ENCODE measurements at regions not wholly inside any gene's neighbourhood (a gene's known extent, or its start where the extent isn't known, plus 50 kb on each side); places are given as distances from the start of the nearest gene placed in this dataset.

DNA sequence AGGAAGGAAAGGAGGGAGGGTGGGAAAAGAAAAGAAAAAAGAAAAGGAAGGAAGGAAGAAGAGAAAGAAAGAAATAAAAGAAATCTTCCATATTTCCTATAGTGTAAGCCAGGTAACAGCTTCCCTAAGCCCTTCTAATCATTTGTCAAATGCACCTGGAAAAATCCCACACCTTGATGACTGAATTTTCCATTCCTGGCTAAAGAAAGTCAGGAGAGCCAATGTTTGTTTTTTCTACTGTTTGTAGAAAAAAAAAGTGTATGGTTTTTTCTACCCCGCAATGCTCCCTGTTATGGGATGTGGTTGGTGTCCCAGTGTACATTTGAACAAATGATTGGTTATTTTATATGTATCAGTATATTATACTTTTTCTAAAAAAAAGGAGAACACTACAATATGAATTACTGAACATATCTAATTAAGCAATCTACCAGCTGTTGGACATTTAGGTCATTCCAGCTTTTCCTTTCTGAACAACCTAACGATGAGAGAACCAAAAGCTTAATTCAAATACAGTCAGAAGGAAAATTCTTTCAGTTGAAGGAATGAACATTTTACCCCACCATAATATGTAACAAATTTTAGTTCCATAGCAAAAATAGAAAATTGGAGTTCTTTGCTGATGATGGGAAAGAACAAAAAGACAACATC, 355.0 kb downstream of the SETD4 start:
- no peak for DNase-seq
- TF ChIP-seq POLR2A (IDR thresholded peaks at IDR 0.05; ENCODE audit: low read length): no peak
- no peak for TF ChIP-seq GATA1 (IDR thresholded peaks at IDR 0.05; ENCODE audit: low read depth, low read length)

DNA sequence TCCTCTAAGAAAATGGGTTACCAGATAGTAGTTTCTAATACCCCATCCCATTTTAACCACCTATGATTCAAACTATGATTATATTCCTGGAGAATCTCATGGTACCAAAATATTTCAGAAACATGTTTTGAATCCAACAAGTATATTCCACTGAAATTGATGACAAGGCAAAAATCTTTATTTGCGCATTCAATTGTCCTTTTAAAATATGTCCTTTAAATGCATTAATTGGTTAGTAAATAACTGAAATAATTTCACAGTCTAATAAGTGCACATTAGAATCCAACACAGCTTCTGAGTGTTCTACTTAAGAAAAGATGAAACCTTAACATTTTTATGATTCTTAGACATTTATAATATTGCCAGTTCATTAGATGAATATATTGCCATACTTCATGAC, 356.6 kb downstream of the SETD4 start:
- TF ChIP-seq POLR2A (IDR thresholded peaks at IDR 0.05; ENCODE audit: low read length): no peak
- TF ChIP-seq GATA1 (IDR thresholded peaks at IDR 0.05; ENCODE audit: low read depth, low read length): no peak
- DNase-seq: no peak

DNA sequence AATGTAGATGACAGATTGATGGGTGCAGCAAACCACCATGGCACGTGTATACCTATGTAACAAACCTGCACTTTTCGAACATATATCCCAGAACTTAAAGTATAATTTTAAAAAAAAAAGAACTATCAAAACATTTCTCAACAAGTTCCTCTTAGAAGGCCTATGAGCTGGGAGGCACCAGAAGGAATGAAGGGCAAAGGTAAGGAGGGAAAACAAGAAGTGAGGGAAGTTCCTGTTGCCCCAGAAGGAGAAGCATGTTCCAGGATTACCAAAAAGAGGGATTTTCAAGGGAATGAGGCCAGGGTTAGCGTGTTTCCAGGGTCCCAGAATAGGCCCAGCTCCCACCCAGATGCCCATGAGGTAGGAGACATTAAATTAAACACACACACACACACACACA, 361.0 kb downstream of the SETD4 start:
- DNase-seq: no peak
- TF ChIP-seq GATA1 (IDR thresholded peaks at IDR 0.05; ENCODE audit: low read depth, low read length) (no peak), POLR2A (IDR thresholded peaks at IDR 0.05; ENCODE audit: low read length) (no peak)

DNA sequence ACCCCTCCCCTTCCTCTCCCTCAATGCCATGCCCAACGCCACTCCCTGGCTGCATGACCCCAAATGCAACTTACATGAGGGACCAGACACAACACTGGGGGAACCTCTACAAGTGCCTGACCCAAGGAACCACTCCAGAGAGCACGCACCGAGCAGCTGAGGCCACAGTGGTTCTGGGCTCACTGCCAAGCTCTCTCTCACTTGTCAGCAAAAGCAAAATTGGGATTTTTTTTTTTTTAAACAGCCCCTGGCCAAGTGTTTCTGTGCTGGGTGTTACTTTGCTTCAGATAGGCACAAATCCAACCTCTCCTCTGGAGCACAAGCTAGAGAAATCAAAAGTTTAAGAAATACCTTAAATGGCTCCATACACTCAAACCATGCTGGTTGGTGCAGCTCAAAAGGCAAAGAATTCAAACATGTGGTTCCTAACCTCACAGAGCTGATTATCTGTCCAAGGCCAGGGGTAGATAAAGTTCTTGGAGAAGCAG, 363.0 kb downstream of the SETD4 start:
- TF ChIP-seq GATA1 (IDR thresholded peaks at IDR 0.05; ENCODE audit: low read depth, low read length): no peak
- TF ChIP-seq POLR2A (IDR thresholded peaks at IDR 0.05; ENCODE audit: low read length): no peak

DNA sequence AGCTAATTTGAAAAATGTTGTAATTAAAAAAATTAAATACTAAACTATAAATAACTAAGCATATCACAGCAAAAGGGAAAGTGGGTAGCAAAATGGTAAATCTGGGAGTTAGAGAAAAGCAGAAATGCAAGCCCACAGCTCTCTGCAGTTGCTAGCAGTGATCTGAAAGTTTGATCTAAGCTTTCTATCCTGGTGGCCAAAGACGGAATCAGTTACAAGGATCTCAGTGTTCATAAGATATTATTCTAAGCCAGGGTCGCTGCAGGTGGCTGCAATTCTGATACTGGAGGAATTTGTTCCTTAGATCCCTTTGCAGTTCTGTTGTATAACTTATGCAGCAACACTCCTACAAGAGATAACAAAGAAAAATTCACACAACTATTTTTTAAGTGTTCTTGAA, 363.7 kb downstream of the SETD4 start:
- TF ChIP-seq GATA1 (IDR thresholded peaks at IDR 0.05; ENCODE audit: low read depth, low read length) (no peak), POLR2A (IDR thresholded peaks at IDR 0.05; ENCODE audit: low read length) (no peak)
- DNase-seq: no peak

More for the DNA sequence above, 363.0 kb downstream of the SETD4 start:
- DNase-seq: peak in 1 of 2 experiments; percentile 9

DNA sequence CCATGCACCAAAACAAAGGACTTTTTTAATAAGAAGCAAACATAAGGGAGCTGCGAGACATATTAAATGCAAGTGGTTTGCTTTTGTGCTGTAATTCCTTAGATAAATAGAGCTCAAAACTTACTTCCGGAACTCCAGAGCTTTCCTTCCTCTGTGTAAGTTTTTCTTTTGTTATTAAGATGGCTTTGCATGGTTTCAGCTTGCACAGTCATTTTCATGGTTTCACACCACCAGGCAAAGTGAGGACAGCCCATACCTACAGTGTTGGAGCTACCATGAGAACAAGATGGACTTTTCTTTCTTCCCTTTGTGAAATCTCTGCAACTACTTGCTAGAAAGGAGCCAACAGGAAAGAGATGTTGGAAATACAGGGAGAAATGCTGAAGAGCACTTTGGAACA, 368.0 kb downstream of the SETD4 start:
- no peak for TF ChIP-seq GATA1 (IDR thresholded peaks at IDR 0.05; ENCODE audit: low read depth, low read length)
- no peak for TF ChIP-seq POLR2A (IDR thresholded peaks at IDR 0.05; ENCODE audit: low read length)
- DNase-seq: no peak

DNA sequence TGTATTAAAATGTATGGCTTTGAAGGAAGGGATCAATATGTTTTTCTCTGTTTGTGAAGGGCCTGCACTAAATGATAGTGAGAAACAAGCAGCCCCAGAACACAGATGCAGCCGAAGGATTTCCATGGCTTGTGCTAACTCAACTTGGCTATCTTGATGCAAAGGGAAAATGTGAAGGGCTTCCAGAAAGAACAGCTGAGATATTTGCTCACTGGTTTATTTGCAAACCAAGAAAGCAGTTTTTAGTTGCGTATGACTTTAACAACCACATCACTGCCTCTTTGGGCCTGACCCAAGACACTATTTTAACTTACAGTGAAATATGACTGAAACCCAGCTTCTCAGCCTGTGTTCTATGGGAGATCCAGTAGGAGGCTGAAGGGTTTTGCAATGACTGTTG, 369.9 kb downstream of the SETD4 start:
- TF ChIP-seq POLR2A (IDR thresholded peaks at IDR 0.05; ENCODE audit: low read length): no peak
- TF ChIP-seq GATA1 (IDR thresholded peaks at IDR 0.05; ENCODE audit: low read depth, low read length): no peak
- no peak for DNase-seq

DNA sequence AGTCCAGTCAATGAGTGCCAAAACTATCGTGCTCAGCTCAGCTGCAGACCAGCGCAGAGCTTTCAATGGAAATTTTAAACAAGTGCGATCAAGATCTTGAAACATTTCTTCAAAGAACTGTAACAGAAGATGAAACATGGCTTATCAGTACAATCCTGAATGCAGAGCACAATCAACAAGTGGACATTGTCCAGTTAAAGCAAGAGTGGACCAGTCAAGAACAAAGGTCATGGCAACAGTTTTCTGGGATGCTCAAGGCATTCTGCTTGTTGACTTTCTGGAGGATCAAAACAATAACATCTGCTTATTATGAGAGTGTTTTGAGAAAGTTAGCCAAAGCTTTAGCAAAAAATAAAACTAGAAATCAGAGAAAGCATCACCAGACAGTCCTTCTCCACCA, 374.2 kb downstream of the SETD4 start:
- TF ChIP-seq POLR2A (IDR thresholded peaks at IDR 0.05; ENCODE audit: low read length) (no peak), GATA1 (IDR thresholded peaks at IDR 0.05; ENCODE audit: low read depth, low read length) (no peak)
- DNase-seq: no peak

DNA sequence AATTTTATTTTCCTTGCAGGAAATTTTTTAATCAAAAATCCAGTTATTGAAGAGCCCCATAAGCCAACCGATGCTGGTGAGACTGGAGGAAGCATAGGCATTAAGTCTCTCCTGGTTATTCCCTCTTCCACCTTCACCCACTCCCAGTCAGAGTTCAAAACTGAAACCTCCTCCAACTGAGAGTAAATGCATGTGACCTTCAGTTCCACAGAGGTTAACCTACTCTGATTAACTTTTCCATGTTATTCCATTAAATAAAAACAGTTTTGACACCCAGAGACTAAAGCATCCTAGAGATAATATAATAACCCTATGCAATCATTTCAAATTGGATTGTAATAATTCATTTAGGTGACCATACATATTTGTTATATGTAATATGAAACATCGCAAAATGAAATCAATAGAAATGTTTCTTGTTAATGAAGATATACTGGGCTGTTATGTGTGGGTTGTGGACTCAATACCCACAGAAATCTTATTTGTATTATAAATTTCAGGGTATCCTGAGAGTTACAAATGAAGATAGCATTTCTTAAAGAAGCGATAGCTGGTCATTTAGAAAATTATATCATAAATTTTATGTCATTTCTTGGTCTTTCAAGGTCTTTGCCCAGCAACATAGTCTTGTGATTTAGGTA, 376.5 kb downstream of the SETD4 start:
- no peak for TF ChIP-seq GATA1 (IDR thresholded peaks at IDR 0.05; ENCODE audit: low read depth, low read length)
- no peak for TF ChIP-seq POLR2A (IDR thresholded peaks at IDR 0.05; ENCODE audit: low read length)
- DNase-seq: no peak

DNA sequence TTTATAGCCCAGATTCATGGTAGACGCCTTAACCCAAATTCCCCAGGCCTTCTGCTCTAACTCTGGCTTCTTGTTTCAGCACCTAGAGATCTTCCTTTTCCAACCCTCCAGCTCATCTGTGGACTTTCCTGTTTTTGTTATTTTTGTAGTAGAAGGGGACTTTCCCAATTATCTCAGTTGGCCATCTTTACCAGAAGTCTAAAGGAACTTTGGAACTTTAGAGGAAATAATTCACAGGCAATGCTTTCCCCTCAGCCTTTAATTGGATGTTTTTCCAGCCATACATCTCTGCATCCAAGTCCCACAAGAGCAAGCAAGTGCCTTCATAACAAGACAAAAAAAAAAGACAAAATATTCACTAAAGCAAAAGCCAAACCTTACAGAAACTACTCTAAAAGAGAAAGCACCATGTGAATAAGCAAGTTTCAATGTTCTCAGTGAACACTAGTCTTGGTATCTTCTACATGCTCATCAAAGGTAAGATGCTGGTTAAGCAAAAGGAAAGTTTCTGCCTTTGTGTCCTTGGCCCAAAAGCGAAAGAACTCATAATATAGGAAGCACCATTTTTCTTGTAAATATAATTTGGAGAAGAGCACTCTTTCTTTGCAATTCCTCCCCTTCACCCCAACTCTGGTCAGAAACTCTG, 377.3 kb downstream of the SETD4 start:
- DNase-seq: no peak
- TF ChIP-seq GATA1 (IDR thresholded peaks at IDR 0.05; ENCODE audit: low read depth, low read length): no peak
- no peak for TF ChIP-seq POLR2A (IDR thresholded peaks at IDR 0.05; ENCODE audit: low read length)

DNA sequence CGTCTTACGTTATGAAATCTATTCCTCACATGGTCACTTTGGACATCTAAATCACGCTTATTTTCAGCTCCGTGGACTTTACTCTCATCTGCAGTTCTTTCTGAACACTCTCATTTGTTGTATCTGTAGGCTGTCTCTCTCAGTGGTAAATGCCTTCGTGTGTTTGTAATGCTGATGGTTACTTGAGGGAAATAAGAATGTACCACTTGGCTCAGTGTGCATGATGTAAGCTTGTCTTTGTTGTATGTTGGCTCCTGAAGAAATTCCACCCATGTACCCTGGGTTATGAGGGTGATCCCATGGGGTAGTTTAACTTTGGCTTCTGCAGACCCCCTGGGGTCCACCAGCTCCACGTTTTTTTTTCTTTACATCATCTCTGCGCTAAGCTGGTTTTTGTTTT, 378.4 kb downstream of the SETD4 start:
- TF ChIP-seq POLR2A (IDR thresholded peaks at IDR 0.05; ENCODE audit: low read length) (no peak), GATA1 (IDR thresholded peaks at IDR 0.05; ENCODE audit: low read depth, low read length) (no peak)
- no peak for DNase-seq

DNA sequence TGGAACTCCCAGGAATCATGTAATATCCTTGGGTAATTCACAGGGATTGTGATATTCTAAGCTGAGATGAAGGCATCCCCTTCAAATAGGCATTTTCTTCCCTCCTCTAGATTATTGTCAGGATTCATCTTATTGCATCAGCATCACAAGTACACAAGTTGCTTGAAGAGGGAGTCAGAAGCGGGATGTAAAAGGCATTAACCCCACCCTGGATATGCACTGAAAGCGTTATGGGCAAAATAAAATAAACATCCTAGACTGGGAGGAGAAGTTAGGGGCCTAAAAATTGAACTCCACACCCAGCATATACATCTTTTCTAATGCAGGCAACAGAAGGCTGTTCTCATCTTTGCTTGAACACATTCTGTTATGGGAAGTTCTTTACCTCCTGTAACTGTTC, 381.2 kb downstream of the SETD4 start:
- DNase-seq: no peak
- TF ChIP-seq POLR2A (IDR thresholded peaks at IDR 0.05; ENCODE audit: low read length) (no peak), GATA1 (IDR thresholded peaks at IDR 0.05; ENCODE audit: low read depth, low read length) (no peak)

DNA sequence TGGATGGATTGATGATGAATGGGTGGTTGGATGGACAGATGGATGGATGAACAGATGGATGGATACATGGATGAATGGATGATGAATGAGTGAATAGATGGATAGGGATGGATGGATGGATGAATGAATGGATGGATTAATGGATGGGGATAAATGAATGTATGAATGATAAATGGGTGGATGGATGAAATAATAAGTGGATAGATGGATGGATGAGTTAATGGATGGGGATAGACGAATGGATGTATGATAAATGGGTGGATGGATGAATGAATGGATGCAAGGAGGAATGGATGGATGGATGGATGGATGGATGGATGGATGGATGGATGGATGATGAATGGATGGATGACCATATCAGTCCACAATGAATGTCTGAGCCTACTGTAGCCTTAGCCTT, 381.9 kb downstream of the SETD4 start:
- TF ChIP-seq GATA1 (IDR thresholded peaks at IDR 0.05; ENCODE audit: low read depth, low read length) (no peak), POLR2A (IDR thresholded peaks at IDR 0.05; ENCODE audit: low read length) (no peak)

DNA sequence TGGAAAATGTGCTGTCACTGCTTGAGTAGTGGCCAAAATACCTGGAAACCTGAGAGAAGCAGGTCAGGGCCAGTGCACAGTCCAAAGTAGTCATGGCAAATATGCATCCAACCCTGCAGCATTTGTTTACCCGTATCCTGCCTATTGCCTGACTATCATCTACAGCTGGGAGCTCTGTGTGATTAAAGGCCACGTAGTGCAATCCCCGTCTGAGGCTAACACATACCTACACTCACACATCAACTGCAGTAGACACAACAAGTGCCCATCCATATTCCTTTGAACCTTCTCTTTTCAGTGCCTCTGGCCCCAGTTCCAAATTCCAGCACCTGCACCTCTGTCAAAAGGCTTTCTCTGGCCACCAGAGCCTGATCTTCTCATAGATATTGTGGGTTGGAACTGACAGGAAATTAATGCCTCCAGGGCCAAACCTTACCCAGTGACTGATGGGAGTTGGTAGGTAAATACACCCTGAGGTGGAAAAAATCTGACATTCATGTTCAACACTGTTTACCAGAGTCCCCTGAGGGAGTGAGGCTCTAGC, 383.0 kb downstream of the SETD4 start:
- DNase-seq: no peak
- TF ChIP-seq GATA1 (IDR thresholded peaks at IDR 0.05; ENCODE audit: low read depth, low read length) (no peak), POLR2A (IDR thresholded peaks at IDR 0.05; ENCODE audit: low read length) (no peak)

More for the DNA sequence above, 381.9 kb downstream of the SETD4 start:
- DNase-seq: no peak

Data from erythroblast (primary cell).